GM19372 (cell line): ENCODE measurements at regions not wholly inside any gene's neighbourhood (a gene's known extent, or its start where the extent isn't known, plus 50 kb on each side); places are given as distances from the start of the nearest gene placed in this dataset.

Source experiments
- ATAC-seq: cut with Tn5 transposase; IDR thresholded peaks from one replicate; pipeline ENCODE4 v1.9.1; 2021; ENCODE audit warnings: mild to moderate bottlenecking, low read depth, moderate library complexity; ENCODE audit not compliant: unreplicated experiment

GRCh38 chr3:72237679-72238009, 452.7 kb upstream of the PROK2 start:
- no peak for ATAC-seq

GRCh38 chr3:72234391-72234790, 449.4 kb upstream of the PROK2 start:
- ATAC-seq, result no peak

GRCh38 chr3:72233571-72233970, 448.6 kb upstream of the PROK2 start:
- ATAC-seq, result no peak

GRCh38 chr3:72232777-72233176, 447.8 kb upstream of the PROK2 start:
- ATAC-seq, result no peak

- ATAC-seq, result no peak
These were observed 447.4 kb upstream of the PROK2 start for GRCh38 chr3:72232331-72232730.

GRCh38 chr3:72231439-72232196, 446.7 kb upstream of the PROK2 start:
- ATAC-seq, result no peak

GRCh38 chr3:72230774-72231379, 445.9 kb upstream of the PROK2 start:
- no peak for ATAC-seq

- ATAC-seq, result no peak
These were observed 445.0 kb upstream of the PROK2 start for GRCh38 chr3:72229952-72230351.

GRCh38 chr3:72227486-72228070, 442.6 kb upstream of the PROK2 start:
- ATAC-seq, result no peak

- ATAC-seq, result no peak
These were observed 440.0 kb upstream of the PROK2 start for GRCh38 chr3:72224804-72225509.

GRCh38 chr3:72223628-72224027, 438.7 kb upstream of the PROK2 start:
- no peak for ATAC-seq

- no peak for ATAC-seq
These were observed 438.2 kb upstream of the PROK2 start for GRCh38 chr3:72223116-72223515.

- no peak for ATAC-seq
These were observed 437.5 kb upstream of the PROK2 start for GRCh38 chr3:72222410-72222809.

- ATAC-seq, result no peak
These were observed 436.0 kb upstream of the PROK2 start for GRCh38 chr3:72220946-72221345.

GRCh38 chr3:72219752-72220151, 434.8 kb upstream of the PROK2 start:
- ATAC-seq, result no peak

- ATAC-seq, result no peak
These were observed 432.6 kb upstream of the PROK2 start for GRCh38 chr3:72217570-72217969.

GRCh38 chr3:72214066-72214951, 429.4 kb upstream of the PROK2 start:
- no peak for ATAC-seq

- ATAC-seq, result no peak
These were observed 428.5 kb upstream of the PROK2 start for GRCh38 chr3:72213296-72214065.

- no peak for ATAC-seq
These were observed 427.4 kb upstream of the PROK2 start for GRCh38 chr3:72212396-72212795.

GRCh38 chr3:72210261-72210660, 425.3 kb upstream of the PROK2 start:
- no peak for ATAC-seq
